ENCODE measurements at regions not wholly inside any gene's neighbourhood (a gene's known extent, or its start where the extent isn't known, plus 50 kb on each side); places are given as distances from the start of the nearest gene placed in this dataset.

- TF ChIP-seq RORB (CRISPR knock-in tag; IDR thresholded peaks at IDR 0.05) (no peak), TP53 (CRISPR knock-in tag; IDR thresholded peaks at IDR 0.05) (no peak), NFATC4 (CRISPR knock-in tag; IDR thresholded peaks at IDR 0.05) (no peak), TEAD4 (CRISPR knock-in tag; IDR thresholded peaks at IDR 0.05) (no peak), ZNF416 (CRISPR knock-in tag; IDR thresholded peaks at IDR 0.05) (no peak), TEAD1 (CRISPR knock-in tag; IDR thresholded peaks at IDR 0.05) (no peak), NR3C1 (CRISPR knock-in tag; conservative IDR thresholded peaks at IDR 0.05; ENCODE audit: low read depth) (no peak), ATF3 (CRISPR knock-in tag; conservative IDR thresholded peaks at IDR 0.05) (no peak), FOXP1 (CRISPR knock-in tag; IDR thresholded peaks at IDR 0.05; ENCODE audit: borderline replicate concordance) (no peak)
- TF ChIP-seq, protein P1, sequence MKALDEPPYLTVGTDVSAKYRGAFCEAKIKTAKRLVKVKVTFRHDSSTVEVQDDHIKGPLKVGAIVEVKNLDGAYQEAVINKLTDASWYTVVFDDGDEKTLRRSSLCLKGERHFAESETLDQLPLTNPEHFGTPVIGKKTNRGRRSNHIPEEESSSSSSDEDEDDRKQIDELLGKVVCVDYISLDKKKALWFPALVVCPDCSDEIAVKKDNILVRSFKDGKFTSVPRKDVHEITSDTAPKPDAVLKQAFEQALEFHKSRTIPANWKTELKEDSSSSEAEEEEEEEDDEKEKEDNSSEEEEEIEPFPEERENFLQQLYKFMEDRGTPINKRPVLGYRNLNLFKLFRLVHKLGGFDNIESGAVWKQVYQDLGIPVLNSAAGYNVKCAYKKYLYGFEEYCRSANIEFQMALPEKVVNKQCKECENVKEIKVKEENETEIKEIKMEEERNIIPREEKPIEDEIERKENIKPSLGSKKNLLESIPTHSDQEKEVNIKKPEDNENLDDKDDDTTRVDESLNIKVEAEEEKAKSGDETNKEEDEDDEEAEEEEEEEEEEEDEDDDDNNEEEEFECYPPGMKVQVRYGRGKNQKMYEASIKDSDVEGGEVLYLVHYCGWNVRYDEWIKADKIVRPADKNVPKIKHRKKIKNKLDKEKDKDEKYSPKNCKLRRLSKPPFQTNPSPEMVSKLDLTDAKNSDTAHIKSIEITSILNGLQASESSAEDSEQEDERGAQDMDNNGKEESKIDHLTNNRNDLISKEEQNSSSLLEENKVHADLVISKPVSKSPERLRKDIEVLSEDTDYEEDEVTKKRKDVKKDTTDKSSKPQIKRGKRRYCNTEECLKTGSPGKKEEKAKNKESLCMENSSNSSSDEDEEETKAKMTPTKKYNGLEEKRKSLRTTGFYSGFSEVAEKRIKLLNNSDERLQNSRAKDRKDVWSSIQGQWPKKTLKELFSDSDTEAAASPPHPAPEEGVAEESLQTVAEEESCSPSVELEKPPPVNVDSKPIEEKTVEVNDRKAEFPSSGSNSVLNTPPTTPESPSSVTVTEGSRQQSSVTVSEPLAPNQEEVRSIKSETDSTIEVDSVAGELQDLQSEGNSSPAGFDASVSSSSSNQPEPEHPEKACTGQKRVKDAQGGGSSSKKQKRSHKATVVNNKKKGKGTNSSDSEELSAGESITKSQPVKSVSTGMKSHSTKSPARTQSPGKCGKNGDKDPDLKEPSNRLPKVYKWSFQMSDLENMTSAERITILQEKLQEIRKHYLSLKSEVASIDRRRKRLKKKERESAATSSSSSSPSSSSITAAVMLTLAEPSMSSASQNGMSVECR (CRISPR knock-in tag; IDR thresholded peaks at IDR 0.05; ENCODE audit: borderline replicate concordance) = no peak
Observed at GRCh38 chr3:56977561-56977889, 82.9 kb upstream of the SPATA12 start (continued).

- Mint-ChIP-seq H3K36me3 (no peaks in the 10 kb centered on the region; the same call in 1 of the 2 replicates), H3K27ac (no peak overlapping the region), H3K4me1 (peaks cover 8% of the 10 kb centered on the region), H3K9me3 (peaks cover 5% of the 10 kb centered on the region), H3K27me3 (ENCODE audit: low read depth) (no peaks in the 10 kb centered on the region), H3K4me3 (no peak overlapping the region)
- DNase-seq (ENCODE audit: low spot score) (no peak), ATAC-seq (0 out of 2 replicates have a peak, but pooled peaks have one; percentile 28)
- ChIA-PET CTCF (interaction anchor here (0.9 to 1.4 kb wide), 3 partner anchors 12 to 175 kb away, joined by 3 to 6 read pairs (median 5); partner anchors contain the start of gene ARHGEF3), POLR2A (no interaction called here)
- TF ChIP-seq NFE2L1 (CRISPR knock-in tag; IDR thresholded peaks at IDR 0.05) (no peak), NFYB (CRISPR knock-in tag; conservative IDR thresholded peaks at IDR 0.05; ENCODE audit: low read depth) (no peak), TP53 (CRISPR knock-in tag; IDR thresholded peaks at IDR 0.05) (no peak), NFATC4 (CRISPR knock-in tag; IDR thresholded peaks at IDR 0.05) (no peak), FOXP1 (CRISPR knock-in tag; IDR thresholded peaks at IDR 0.05; ENCODE audit: borderline replicate concordance) (no peak), USF2 (CRISPR knock-in tag; IDR thresholded peaks at IDR 0.05) (no peak), ATF2 (CRISPR knock-in tag; IDR thresholded peaks at IDR 0.05; ENCODE audit: borderline replicate concordance, low read depth) (no peak), FOXJ3 (CRISPR knock-in tag; IDR thresholded peaks at IDR 0.05; ENCODE audit: borderline replicate concordance) (no peak), GRHL2 (CRISPR knock-in tag; IDR thresholded peaks at IDR 0.05; ENCODE audit: insufficient replicate concordance, severe bottlenecking) (no peak), ZBTB21 (CRISPR knock-in tag; IDR thresholded peaks at IDR 0.05; ENCODE audit: borderline replicate concordance) (no peak), ZNF219 (CRISPR knock-in tag; IDR thresholded peaks at IDR 0.05; ENCODE audit: borderline replicate concordance) (no peak), PRRX2 (CRISPR knock-in tag; IDR thresholded peaks at IDR 0.05) (no peak)
- TF ChIP-seq, protein P2, sequence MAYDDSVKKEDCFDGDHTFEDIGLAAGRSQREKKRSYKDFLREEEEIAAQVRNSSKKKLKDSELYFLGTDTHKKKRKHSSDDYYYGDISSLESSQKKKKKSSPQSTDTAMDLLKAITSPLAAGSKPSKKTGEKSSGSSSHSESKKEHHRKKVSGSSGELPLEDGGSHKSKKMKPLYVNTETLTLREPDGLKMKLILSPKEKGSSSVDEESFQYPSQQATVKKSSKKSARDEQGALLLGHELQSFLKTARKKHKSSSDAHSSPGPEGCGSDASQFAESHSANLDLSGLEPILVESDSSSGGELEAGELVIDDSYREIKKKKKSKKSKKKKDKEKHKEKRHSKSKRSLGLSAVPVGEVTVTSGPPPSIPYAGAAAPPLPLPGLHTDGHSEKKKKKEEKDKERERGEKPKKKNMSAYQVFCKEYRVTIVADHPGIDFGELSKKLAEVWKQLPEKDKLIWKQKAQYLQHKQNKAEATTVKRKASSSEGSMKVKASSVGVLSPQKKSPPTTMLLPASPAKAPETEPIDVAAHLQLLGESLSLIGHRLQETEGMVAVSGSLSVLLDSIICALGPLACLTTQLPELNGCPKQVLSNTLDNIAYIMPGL (CRISPR knock-in tag; IDR thresholded peaks at IDR 0.05) = no peak
Observed at GRCh38 chr3:56976651-56977560, 83.6 kb upstream of the SPATA12 start.
